Loucy (cell line): ENCODE measurements at regions not wholly inside any gene's neighbourhood (a gene's known extent, or its start where the extent isn't known, plus 50 kb on each side); places are given as distances from the start of the nearest gene placed in this dataset.

Experiments
- CTCF ChIP-seq: fragments of 200-600 bp; sonication (generic); conservative IDR thresholded peaks from 2 replicates; pipeline ENCODE4 v1.5.1; 2014; ENCODE audit warnings: mild to moderate bottlenecking, antibody characterized with exemption, low read length
- EZH2phosphoT487 ChIP-seq: fragments of 200-600 bp; IDR thresholded peaks from 2 replicates; pipeline ENCODE4 v1.6.1; 2018; ENCODE audit warnings: antibody characterized with exemption, mild to moderate bottlenecking, moderate library complexity, borderline replicate concordance

GRCh38 chr11:39221550-39222138 is 2237.8 kb downstream of the LRRC4C start:
- no peak for TF ChIP-seq CTCF
- TF ChIP-seq EZH2phosphoT487 = no peak
